HEK293T (cell line): ENCODE measurements at regions not wholly inside any gene's neighbourhood (a gene's known extent, or its start where the extent isn't known, plus 50 kb on each side); places are given as distances from the start of the nearest gene placed in this dataset.
"Not testable (repeated sequence)": the region's sequence is repeated elsewhere in the genome, so short reads cannot be mapped to it uniquely, and the experiment has no call there.

ENCODE experiments used
- CTCF ChIA-PET: fragments of 350-600 bp; formaldehyde crosslinking; extraction: SDS; loops from one replicate; lab custom pipeline; 2021; ENCODE audit warnings: antibody characterized with exemption, inconsistent platforms; lab: Yijun Ruan, JAX
- POLR2A ChIA-PET: fragments of 350-600 bp; formaldehyde crosslinking; extraction: SDS; loops from one replicate; lab custom pipeline; 2020; ENCODE audit warnings: antibody characterized with exemption, inconsistent platforms; lab: Yijun Ruan, JAX
- DNase-seq: peaks from one replicate; pipeline ENCODE4 v3.0.0; 2012; ENCODE audit warnings: mixed read lengths; ENCODE audit errors: extremely low spot score
- ARNT ChIP-seq: fragments of 450-650 bp; IDR thresholded peaks from 2 replicates; pipeline ENCODE4 v1.6.1; 2017; ENCODE audit warnings: mild to moderate bottlenecking
- BHLHE40 ChIP-seq: fragments of 450-650 bp; IDR thresholded peaks from 2 replicates; pipeline ENCODE4 v1.6.1; 2016; ENCODE audit warnings: mild to moderate bottlenecking, moderate library complexity, borderline replicate concordance
- CTBP1 ChIP-seq: fragments of 450-650 bp; IDR thresholded peaks from 2 replicates; pipeline ENCODE4 v1.6.1; 2016; ENCODE audit warnings: borderline replicate concordance
- ELF4 ChIP-seq: fragments of 450-650 bp; IDR thresholded peaks from 2 replicates; pipeline ENCODE4 v1.6.1; 2017; ENCODE audit warnings: antibody characterized with exemption
- FOXA1 ChIP-seq: fragments of 450-650 bp; IDR thresholded peaks from 2 replicates; pipeline ENCODE4 v1.6.1; 2016; ENCODE audit warnings: mild to moderate bottlenecking
- FOXK2 ChIP-seq: fragments of 450-650 bp; IDR thresholded peaks from 2 replicates; pipeline ENCODE4 v1.6.1; 2016; ENCODE audit warnings: mild to moderate bottlenecking
- FOXM1 ChIP-seq: fragments of 450-650 bp; IDR thresholded peaks from 2 replicates; pipeline ENCODE4 v1.6.1; 2017; ENCODE audit warnings: mild to moderate bottlenecking, borderline replicate concordance
- HDGF ChIP-seq: fragments of 450-650 bp; IDR thresholded peaks from 2 replicates; pipeline ENCODE4 v1.6.1; 2017; ENCODE audit warnings: antibody characterized with exemption, borderline replicate concordance
- L3MBTL2 ChIP-seq: fragments of 450-650 bp; conservative IDR thresholded peaks from 2 replicates; pipeline ENCODE4 v1.6.1; 2016; ENCODE audit warnings: mild to moderate bottlenecking
- LEF1 ChIP-seq: fragments of 450-650 bp; IDR thresholded peaks from 2 replicates; pipeline ENCODE4 v1.6.1; 2017; ENCODE audit warnings: mild to moderate bottlenecking, borderline replicate concordance
- NFRKB ChIP-seq: fragments of 450-650 bp; IDR thresholded peaks from 2 replicates; pipeline ENCODE4 v1.6.1; 2016; ENCODE audit warnings: mild to moderate bottlenecking, moderate library complexity
- SP1 ChIP-seq: fragments of 450-650 bp; IDR thresholded peaks from 2 replicates; pipeline ENCODE4 v1.6.1; 2017
- SUZ12 ChIP-seq: fragments of 450-650 bp; IDR thresholded peaks from 2 replicates; pipeline ENCODE4 v1.6.1; 2016; ENCODE audit warnings: mild to moderate bottlenecking
- TARDBP ChIP-seq: fragments of 450-650 bp; IDR thresholded peaks from 2 replicates; pipeline ENCODE4 v1.6.1; 2016
- ZNF384 ChIP-seq: fragments of 450-650 bp; IDR thresholded peaks from 2 replicates; pipeline ENCODE4 v1.6.1; 2016
- TF ChIP-seq, protein P1 (sequence below): fragments of 450-650 bp; IDR thresholded peaks from 2 replicates; pipeline ENCODE4 v1.6.1; 2016

- TF ChIP-seq L3MBTL2, result no peak
- CTCF ChIA-PET, result no interaction called here
- POLR2A ChIA-PET, result no interaction called here
- DNase-seq, result no peak
Observed at GRCh38 chr7:68715907-68716306, 882.4 kb upstream of the AUTS2 start.

DNA sequence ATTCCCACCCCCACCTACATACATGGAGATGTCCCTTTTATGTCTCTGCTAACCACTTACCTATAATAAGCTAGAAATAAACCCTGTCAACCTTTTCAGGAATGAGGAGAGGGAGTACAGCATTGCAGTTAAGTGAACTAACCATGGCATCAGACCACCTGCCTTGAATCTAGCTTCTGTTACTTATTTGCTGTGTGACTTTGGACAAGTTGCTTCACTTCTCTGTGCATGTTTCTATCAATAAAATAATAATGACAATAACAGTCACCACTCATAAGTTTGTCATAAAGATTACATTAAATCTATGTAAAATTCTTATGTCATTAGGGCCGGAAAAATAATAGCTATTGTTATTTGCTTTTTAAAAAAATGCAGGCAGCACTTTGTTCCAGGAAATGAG is 881.1 kb upstream of the AUTS2 start:
- POLR2A ChIA-PET, result no interaction called here
- no peak for TF ChIP-seq ELF4
- TF ChIP-seq FOXA1, result no peak
- no peak for TF ChIP-seq TARDBP
- TF ChIP-seq ZNF384, result no peak
- no peak for TF ChIP-seq CTBP1
- no peak for TF ChIP-seq BHLHE40
- DNase-seq, result no peak
- CTCF ChIA-PET, result no interaction called here

- TF ChIP-seq, protein P1, sequence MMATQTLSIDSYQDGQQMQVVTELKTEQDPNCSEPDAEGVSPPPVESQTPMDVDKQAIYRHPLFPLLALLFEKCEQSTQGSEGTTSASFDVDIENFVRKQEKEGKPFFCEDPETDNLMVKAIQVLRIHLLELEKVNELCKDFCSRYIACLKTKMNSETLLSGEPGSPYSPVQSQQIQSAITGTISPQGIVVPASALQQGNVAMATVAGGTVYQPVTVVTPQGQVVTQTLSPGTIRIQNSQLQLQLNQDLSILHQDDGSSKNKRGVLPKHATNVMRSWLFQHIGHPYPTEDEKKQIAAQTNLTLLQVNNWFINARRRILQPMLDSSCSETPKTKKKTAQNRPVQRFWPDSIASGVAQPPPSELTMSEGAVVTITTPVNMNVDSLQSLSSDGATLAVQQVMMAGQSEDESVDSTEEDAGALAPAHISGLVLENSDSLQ, result no peak
- TF ChIP-seq CTBP1, result no peak
- TF ChIP-seq ZNF384, result no peak
- TF ChIP-seq LEF1, result no peak
- no peak for TF ChIP-seq HDGF
- TF ChIP-seq FOXM1, result no peak
- no peak for TF ChIP-seq SP1
- TF ChIP-seq FOXK2, result no peak
- no peak for TF ChIP-seq L3MBTL2
- POLR2A ChIA-PET, result no interaction called here
- DNase-seq, result no peak
- CTCF ChIA-PET, result no interaction called here
Observed at GRCh38 chr7:68718097-68718551, 880.2 kb upstream of the AUTS2 start.

DNA sequence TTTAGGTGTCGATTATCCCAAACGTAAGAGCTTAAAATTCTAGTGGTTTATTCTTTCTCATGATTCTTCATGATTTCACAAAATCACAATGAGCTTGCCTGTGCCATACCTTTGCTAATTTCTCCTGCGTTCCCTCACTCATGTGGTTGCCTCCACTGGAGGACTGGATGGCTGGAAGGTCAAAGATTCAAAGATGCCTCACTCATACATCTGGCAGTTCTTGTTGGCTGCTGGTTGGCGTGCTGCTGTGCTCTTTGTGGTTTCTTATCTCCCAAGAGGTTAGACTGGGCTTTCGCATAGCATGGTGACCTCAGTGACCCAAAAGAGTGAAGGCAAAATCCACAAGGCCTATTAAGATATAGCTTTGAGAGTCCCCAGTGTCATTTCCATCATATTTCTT is 877.6 kb upstream of the AUTS2 start:
- no peak for DNase-seq
- ChIA-PET POLR2A (no interaction called here), CTCF (no interaction called here)
- TF ChIP-seq LEF1, result no peak
- TF ChIP-seq BHLHE40, result no peak
- no peak for TF ChIP-seq ELF4
- no peak for TF ChIP-seq CTBP1
- TF ChIP-seq HDGF, result no peak
- TF ChIP-seq FOXA1, result no peak
- TF ChIP-seq FOXM1, result no peak
- TF ChIP-seq SUZ12, result no peak
- no peak for TF ChIP-seq L3MBTL2
- TF ChIP-seq NFRKB, result no peak
- TF ChIP-seq ARNT, result no peak
- TF ChIP-seq FOXK2, result no peak
- no peak for TF ChIP-seq ZNF384
- TF ChIP-seq TARDBP, result no peak
- TF ChIP-seq SP1, result no peak
- TF ChIP-seq, protein P1, result no peak

- POLR2A ChIA-PET, result no interaction called here
- CTCF ChIA-PET, result no interaction called here
- no peak for DNase-seq
- TF ChIP-seq BHLHE40 (no peak), ELF4 (no peak), FOXK2 (no peak), ZNF384 (no peak), NFRKB (no peak)
Observed at GRCh38 chr7:68722044-68722443, 876.2 kb upstream of the AUTS2 start.

DNA sequence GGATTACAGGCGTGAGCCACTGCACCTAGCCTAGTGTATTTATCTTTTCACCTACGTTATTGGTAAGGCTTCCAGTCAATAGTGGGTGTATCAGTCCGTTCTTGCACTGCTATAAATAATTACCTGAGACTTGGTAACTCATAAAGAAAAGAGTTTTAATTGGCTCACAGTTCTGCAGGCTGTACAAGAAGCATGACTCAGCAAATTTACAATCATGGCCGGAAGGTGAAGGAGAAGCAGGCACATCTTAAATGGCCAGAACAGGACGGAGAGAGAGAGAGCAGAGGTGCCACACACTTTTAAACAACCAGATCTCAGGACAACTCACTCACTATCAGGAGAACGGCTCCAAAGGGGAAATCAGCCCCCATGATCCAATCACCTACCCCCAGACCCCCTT is 873.3 kb upstream of the AUTS2 start:
- TF ChIP-seq HDGF (no peak), FOXA1 (no peak), CTBP1 (no peak), ARNT (no peak)
- CTCF ChIA-PET, result no interaction called here
- POLR2A ChIA-PET, result no interaction called here
- no peak for DNase-seq

DNA sequence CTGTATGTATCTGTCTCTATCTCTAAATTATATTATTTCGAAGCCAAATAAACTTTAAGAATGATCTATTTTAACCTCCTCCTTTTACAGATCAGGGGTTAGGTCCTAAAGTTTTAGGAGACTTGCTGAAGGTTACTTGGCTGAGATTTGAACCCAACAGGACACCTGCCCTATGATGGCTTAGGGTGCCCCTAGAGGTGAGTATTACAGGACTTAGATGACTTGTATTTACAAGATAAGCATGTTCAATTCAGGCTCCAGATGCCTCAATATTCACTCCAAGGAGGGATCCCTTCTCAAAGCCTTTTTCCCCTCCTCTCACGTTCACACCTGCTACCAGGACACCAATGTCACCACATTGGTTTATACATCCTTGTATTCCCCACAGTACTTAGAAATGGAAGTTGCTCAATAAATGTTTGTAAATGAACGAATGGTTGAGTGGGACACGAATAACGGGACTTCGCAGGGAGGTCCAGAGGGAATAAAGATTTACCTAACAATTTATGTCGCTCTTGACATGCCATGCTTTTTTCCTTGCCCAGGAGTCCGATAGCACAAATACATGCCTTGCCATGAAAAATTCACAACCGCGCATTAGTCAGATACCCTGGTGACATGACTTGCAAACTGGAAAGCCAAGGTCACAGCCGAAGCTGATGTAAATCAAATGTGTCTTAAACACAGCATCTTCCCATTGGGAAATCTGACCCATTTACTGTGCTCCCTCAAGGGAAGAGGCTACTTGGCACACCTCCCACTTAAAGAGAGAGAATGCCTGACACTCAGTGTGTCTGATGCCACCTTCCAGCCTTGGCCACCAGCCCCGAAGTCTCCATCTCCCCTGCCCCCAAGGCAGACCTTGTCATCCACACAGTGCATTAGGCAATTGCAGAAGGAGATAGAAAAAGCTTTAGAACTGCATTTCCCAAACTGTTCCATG is 872.2 kb upstream of the AUTS2 start:
- CTCF ChIA-PET, result no interaction called here
- TF ChIP-seq ARNT (no peak), BHLHE40 (no peak), ZNF384 (no peak), FOXM1 (no peak), FOXA1 (no peak), NFRKB (no peak), SUZ12 (no peak), L3MBTL2 (no peak), TARDBP (no peak), ELF4 (no peak), SP1 (no peak), LEF1 (no peak)
- TF ChIP-seq, protein P1, result no peak
- DNase-seq, result no peak
- POLR2A ChIA-PET, result no interaction called here

GRCh38 chr7:68728720-68729119 is 869.6 kb upstream of the AUTS2 start:
- CTCF ChIA-PET, result interaction anchor here (0.7 kb wide), 1 partner anchor 1245 kb away, joined by 4 read pairs; no protein-coding TSS in a partner anchor
- POLR2A ChIA-PET, DNase-seq: not testable (repeated sequence)
